Endothelial cell of umbilical vein (primary cell): ENCODE measurements at regions not wholly inside any gene's neighbourhood (a gene's known extent, or its start where the extent isn't known, plus 50 kb on each side); places are given as distances from the start of the nearest gene placed in this dataset.

Source experiments
- BruUV-seq: library from RNA; stranded (reverse); fragments of 400-500 nt; replicated peaks from 2 replicates; lab custom pipeline; 2021; lab: Mats Ljungman, UMichigan
- CTCF ChIA-PET: fragments of 300-600, 350-600 bp; sonication (Branson Sonifier 250); formaldehyde crosslinking; loops from one replicate; lab custom pipeline; 2021; ENCODE audit warnings: antibody characterized with exemption, inconsistent platforms; lab: Charles Lee
- POLR2A ChIA-PET: fragments of 300-600, 350-600 bp; sonication (Branson Sonifier 250); formaldehyde crosslinking; loops from one replicate; lab custom pipeline; 2021; ENCODE audit warnings: antibody characterized with exemption, inconsistent platforms; lab: Charles Lee
- DNase-seq: peaks from one replicate; pipeline ENCODE4 v3.0.0-alpha.2; 2011; ENCODE audit warnings: low read depth, low spot score
- FAIRE-seq: peaks from 2 replicates; lab custom pipeline; 2011; peaks lifted over from hg19 to GRCh38; lab: Jason Lieb, UNC
- H2AFZ ChIP-seq: 2 replicates; pipeline ENCODE4 v1.6.0; 2012; ENCODE audit warnings: low read depth, low read length, control low read depth, inconsistent platforms
- H3K27ac ChIP-seq: 2 replicates; pipeline ENCODE4 v1.5.1; 2011; ENCODE audit warnings: low read depth, mild to moderate bottlenecking, control low read depth, low read length, moderate library complexity; ENCODE audit not compliant: insufficient read depth
- H3K27me3 ChIP-seq, 2 experiments: 2 replicates each; pipeline versions ENCODE4 v1.6.0 to v1.6.1; 2011; ENCODE audit warnings: low read length in 2 of 2, mixed read lengths in 1 of 2; ENCODE audit not compliant: control insufficient read depth in 2 of 2, insufficient read depth in 2 of 2
- H3K36me3 ChIP-seq, 2 experiments: 2 replicates in 1 of 2; 3 replicates in 1 of 2; pipeline ENCODE4 v1.5.1; 2011; ENCODE audit warnings: low read length in 2 of 2, mild to moderate bottlenecking in 1 of 2, moderate library complexity in 1 of 2; ENCODE audit not compliant: control insufficient read depth in 2 of 2, insufficient read depth in 2 of 2; ENCODE audit errors: extremely low read depth in 1 of 2
- H3K4me1 ChIP-seq: 3 replicates; pipeline ENCODE4 v1.5.1; 2011; ENCODE audit warnings: mild to moderate bottlenecking, low read length; ENCODE audit not compliant: control insufficient read depth, insufficient read depth; ENCODE audit errors: extremely low read depth
- H3K4me2 ChIP-seq: 2 replicates; pipeline ENCODE4 v1.6.1; 2011; ENCODE audit warnings: low read length, control low read depth, mixed read lengths; ENCODE audit not compliant: insufficient read depth
- H3K4me3 ChIP-seq, 3 experiments: fragments of 200-600 bp in 1 of 3; sonication (generic), shearing (Covaris generic) in 1 of 3; replicated peaks in 1 of 3; 2 replicates each; pipeline ENCODE4 v1.5.1; 2011 to 2016; ENCODE audit warnings: control low read depth in 3 of 3, low read length in 3 of 3, mild to moderate bottlenecking in 2 of 3, inconsistent platforms in 1 of 3, low read depth in 1 of 3, moderate library complexity in 1 of 3; ENCODE audit not compliant: insufficient read depth in 1 of 3
- H3K79me2 ChIP-seq: 2 replicates; pipeline ENCODE4 v1.6.0; 2012; ENCODE audit warnings: low read length, inconsistent platforms; ENCODE audit not compliant: control insufficient read depth, insufficient read depth
- H3K9ac ChIP-seq: replicated peaks from 2 replicates; pipeline ENCODE3; 2011; ENCODE audit warnings: low read length, control low read depth; ENCODE audit not compliant: insufficient read depth; ENCODE audit errors: extremely low read depth
- H3K9me1 ChIP-seq: replicated peaks from 3 replicates; pipeline ENCODE4 v1.6.0; 2011; ENCODE audit warnings: mild to moderate bottlenecking, low read length; ENCODE audit not compliant: control insufficient read depth, insufficient read depth; ENCODE audit errors: extremely low read depth
- H3K9me3 ChIP-seq: replicated peaks from 2 replicates; pipeline ENCODE4 v1.5.1; 2012; ENCODE audit warnings: low read length, inconsistent platforms; ENCODE audit not compliant: control insufficient read depth, insufficient read depth
- H4K20me1 ChIP-seq: replicated peaks from 2 replicates; pipeline ENCODE3; 2011; ENCODE audit warnings: mild to moderate bottlenecking, low read length; ENCODE audit not compliant: control insufficient read depth, insufficient read depth; ENCODE audit errors: extremely low read depth
- CTCF ChIP-seq, 2 donors: IDR thresholded peaks; 1 replicate in 1 of 2; 2 replicates in 1 of 2; pipeline ENCODE4 v1.5.1; 2011; ENCODE audit warnings: low read length in 2 of 2, mild to moderate bottlenecking in 2 of 2, moderate library complexity in 2 of 2, control low read depth in 1 of 2, inconsistent platforms in 1 of 2, low read depth in 1 of 2; ENCODE audit not compliant: insufficient read depth in 1 of 2; ENCODE audit errors: extremely low read depth in 1 of 2
- EZH2 ChIP-seq: IDR thresholded peaks from 2 replicates; pipeline ENCODE4 v1.6.1; 2012; ENCODE audit warnings: borderline replicate concordance, low read depth, mild to moderate bottlenecking, moderate library complexity, low read length, inconsistent platforms; ENCODE audit not compliant: severe bottlenecking
- FOS ChIP-seq: IDR thresholded peaks from 2 replicates; pipeline ENCODE4 v1.6.1; 2011; ENCODE audit warnings: mild to moderate bottlenecking, low read length, moderate library complexity, borderline replicate concordance; ENCODE audit not compliant: insufficient read depth
- GATA2 ChIP-seq: IDR thresholded peaks from 2 replicates; pipeline ENCODE4 v1.7.0; 2011; ENCODE audit warnings: low read depth, mild to moderate bottlenecking, moderate library complexity, mixed read lengths, low read length; ENCODE audit not compliant: insufficient read length, insufficient read depth
- JUN ChIP-seq: IDR thresholded peaks from 2 replicates; pipeline ENCODE4 v1.6.1; 2011; ENCODE audit warnings: borderline replicate concordance, low read depth; ENCODE audit not compliant: insufficient read length, insufficient read depth
- MAX ChIP-seq: IDR thresholded peaks from 2 replicates; pipeline ENCODE4 v1.6.1; 2011; ENCODE audit not compliant: insufficient read depth, insufficient read length
- MYC ChIP-seq: IDR thresholded peaks from one replicate; pipeline ENCODE4 v1.6.1; 2011; ENCODE audit warnings: mild to moderate bottlenecking, low read depth, low read length
- POLR2A ChIP-seq: IDR thresholded peaks from 2 replicates; pipeline ENCODE4 v1.6.1; 2012; ENCODE audit warnings: low read depth, mild to moderate bottlenecking, control low read depth, low read length
- POLR2AphosphoS5 ChIP-seq: IDR thresholded peaks from 2 replicates; pipeline ENCODE4 v1.6.1; 2012; ENCODE audit warnings: low read depth, mild to moderate bottlenecking, control low read depth, low read length, moderate library complexity; ENCODE audit not compliant: insufficient read depth
- dilution Hi-C: fragments of 300-500 bp; cut with MboI; formaldehyde crosslinking; loops from one replicate; pipeline ENCODE4 v1.15.0; 2019; ENCODE audit warnings: low sequenced_read_pairs; ENCODE audit not compliant: extremely low pct_ligation_motif_present
- intact Hi-C: fragments of 100-400 bp; cut with micrococcal nuclease; formaldehyde crosslinking; loops from one replicate; pipeline ENCODE4 v1.10.0; 2022

- H3K4me1 ChIP-seq: no peaks in the 10 kb centered on the region
- H3K36me3 ChIP-seq: no peaks in the 10 kb centered on the region
- no peaks in the 10 kb centered on the region for H3K79me2 ChIP-seq
- no peaks in the 10 kb centered on the region for H3K27me3 ChIP-seq
- dilution Hi-C loops (no loop called here), intact Hi-C loops (no loop called here)
- H3K9me3 ChIP-seq: no peaks in the 10 kb centered on the region
- H2AFZ ChIP-seq: no peak overlapping the region
- DNase-seq (no peak), FAIRE-seq (no peak)
- TF ChIP-seq MAX (no peak), MYC (no peak), FOS (no peak), POLR2A (no peak), POLR2AphosphoS5 (no peak), EZH2 (no peak), GATA2 (no peak), CTCF (IDR thresholded peaks at IDR 0.05; ENCODE audit: extremely low read depth in 1 of 2, insufficient read depth in 1 of 2, low read depth in 1 of 2, low read length in 2 of 2) (no peak), JUN (no peak)
- H3K4me3 ChIP-seq: no peak overlapping the region
- no peaks in the 10 kb centered on the region for H4K20me1 ChIP-seq
- BruUV-seq: no TSS peak
- no peak overlapping the region for H3K9ac ChIP-seq
- no peak overlapping the region for H3K27ac ChIP-seq
- POLR2A ChIA-PET: no interaction called here
- no peak overlapping the region for H3K4me2 ChIP-seq
- CTCF ChIA-PET: interaction anchor here (1.4 to 7.2 kb wide), 2 partner anchors 163 to 197 kb away, joined by 4 to 216 read pairs; partner anchors contain the start of gene ARRDC3
- H3K9me1 ChIP-seq: peaks cover 3% of the 10 kb centered on the region
Observed at GRCh38 chr5:91222482-91222881, 160.6 kb downstream of the ARRDC3 start.
